ENCODE measurements at regions not wholly inside any gene's neighbourhood (a gene's known extent, or its start where the extent isn't known, plus 50 kb on each side); places are given as distances from the start of the nearest gene placed in this dataset.

DNA sequence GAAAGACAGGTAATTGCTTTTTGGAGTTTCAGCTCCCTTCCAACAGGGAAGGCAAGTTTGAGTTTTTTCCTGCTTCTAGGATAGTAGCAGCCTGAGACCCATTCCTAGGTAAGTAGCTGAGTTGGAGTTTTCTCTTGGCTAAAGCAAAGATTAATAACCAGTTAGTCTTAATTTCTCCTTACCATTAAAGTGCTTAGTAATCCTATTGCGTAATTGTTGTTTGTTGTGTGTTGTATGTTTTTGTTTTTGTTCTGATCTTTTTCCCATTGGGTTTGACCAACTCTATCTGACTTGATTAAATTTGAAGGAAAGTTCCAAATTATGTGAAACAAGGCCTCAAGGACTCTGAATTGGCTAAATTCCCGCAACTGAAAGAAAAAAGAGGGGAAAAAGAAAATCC, 83.5 kb downstream of the TBX22 start:
- in situ Hi-C loops (cut with HindIII; ENCODE audit: low pct_unique_long_range_greater_than_20kb, low sequenced_read_pairs) = no loop called here
- no peak for TF ChIP-seq JUND (IDR thresholded peaks at IDR 0.05; ENCODE audit: low read depth)
- DNase-seq (ENCODE audit: low read depth in 1 of 2, low spot score in 1 of 2) = no peak

DNA sequence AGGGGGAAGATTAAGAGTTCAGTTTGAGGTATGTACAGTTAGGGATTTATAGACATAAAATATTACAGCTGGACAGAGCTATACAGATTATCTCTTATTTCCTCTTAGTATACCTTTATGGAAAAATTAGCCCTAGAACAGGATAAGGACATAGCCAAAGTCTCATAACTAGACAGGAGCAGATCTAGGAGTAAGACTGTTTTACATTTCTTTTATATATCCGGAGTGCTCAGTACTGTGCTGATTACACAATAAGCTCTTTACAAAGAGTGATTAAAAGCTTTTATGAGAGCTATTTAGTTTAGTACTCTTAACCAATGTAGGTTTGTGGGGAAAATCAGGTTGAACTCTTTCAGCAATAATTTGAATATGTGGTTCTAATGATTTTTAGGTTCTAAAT, 105.8 kb downstream of the TBX22 start:
- TF ChIP-seq JUND (IDR thresholded peaks at IDR 0.05; ENCODE audit: low read depth) = no peak
- in situ Hi-C loops (cut with HindIII; ENCODE audit: low pct_unique_long_range_greater_than_20kb, low sequenced_read_pairs) = no loop called here

DNA sequence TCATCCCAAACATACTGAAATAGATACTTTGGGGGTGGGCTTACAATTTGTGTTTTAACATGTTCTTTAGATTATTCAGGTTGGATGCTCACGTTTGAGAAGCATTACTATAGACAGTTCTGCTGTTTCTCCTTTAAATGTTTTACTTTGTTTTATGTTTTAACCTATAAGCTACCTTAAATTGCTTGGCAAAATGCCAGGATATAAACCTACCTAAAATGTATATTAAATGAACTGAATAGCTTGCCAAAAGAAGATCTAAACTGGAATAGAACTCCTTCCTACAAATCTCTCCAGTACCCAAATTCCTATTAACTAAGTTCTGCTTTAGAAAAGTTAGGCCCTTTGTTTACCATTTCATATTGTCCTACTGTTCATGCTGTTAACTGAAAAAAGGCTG, 124.4 kb downstream of the TBX22 start:
- in situ Hi-C loops (cut with HindIII; ENCODE audit: low pct_unique_long_range_greater_than_20kb, low sequenced_read_pairs) = no loop called here
- DNase-seq (ENCODE audit: low read depth in 1 of 2, low spot score in 1 of 2) = no peak

More for the DNA sequence above, 105.8 kb downstream of the TBX22 start:
- no peak for DNase-seq (ENCODE audit: low read depth in 1 of 2, low spot score in 1 of 2)

DNA sequence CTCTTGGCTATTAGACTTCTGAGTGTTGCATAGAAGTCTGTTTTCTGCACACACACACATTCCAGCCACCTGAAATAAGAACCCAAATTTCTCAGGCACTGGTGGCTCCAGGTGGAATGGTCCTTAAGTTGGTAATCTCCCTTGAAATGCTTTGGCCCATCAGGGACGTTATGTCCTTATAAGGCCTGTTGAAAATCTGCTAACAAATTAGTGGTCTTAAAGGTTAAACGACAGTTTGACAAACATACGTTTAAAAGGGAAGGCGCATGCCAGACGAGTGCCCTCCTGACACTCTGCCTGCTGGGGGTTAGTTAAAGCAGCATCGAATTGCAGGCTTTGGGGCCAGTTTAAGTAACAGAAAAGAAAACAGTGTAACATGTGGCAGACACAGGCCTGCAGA, 125.0 kb downstream of the TBX22 start:
- TF ChIP-seq JUND (IDR thresholded peaks at IDR 0.05; ENCODE audit: low read depth) = no peak
- DNase-seq (ENCODE audit: low read depth in 1 of 2, low spot score in 1 of 2) = no peak
- in situ Hi-C loops (cut with HindIII; ENCODE audit: low pct_unique_long_range_greater_than_20kb, low sequenced_read_pairs) = no loop called here

More for the DNA sequence above, 124.4 kb downstream of the TBX22 start:
- TF ChIP-seq JUND (IDR thresholded peaks at IDR 0.05; ENCODE audit: low read depth) = no peak

DNA sequence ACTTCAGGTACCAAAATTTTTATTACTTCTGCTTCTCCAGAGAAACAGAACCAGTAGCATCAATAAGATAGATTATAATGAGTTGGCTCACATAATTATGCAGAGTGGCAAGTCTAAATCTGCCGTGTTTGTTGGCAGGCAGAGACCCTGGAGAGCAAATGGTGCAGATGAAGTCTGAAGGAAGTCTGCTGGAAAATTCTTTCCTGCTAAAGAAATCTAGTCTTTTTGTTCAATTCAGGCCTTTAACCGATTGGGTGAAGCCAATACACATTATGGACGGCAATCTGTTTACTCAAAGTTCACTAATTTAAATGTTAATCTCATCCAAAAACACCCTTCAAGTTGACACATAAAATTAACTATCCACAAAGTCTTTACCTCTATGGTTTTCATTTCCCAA, 156.0 kb downstream of the TBX22 start:
- in situ Hi-C loops (cut with HindIII; ENCODE audit: low pct_unique_long_range_greater_than_20kb, low sequenced_read_pairs) = no loop called here
- TF ChIP-seq JUND (IDR thresholded peaks at IDR 0.05; ENCODE audit: low read depth) = no peak
- DNase-seq (ENCODE audit: low read depth in 1 of 2, low spot score in 1 of 2) = no peak

DNA sequence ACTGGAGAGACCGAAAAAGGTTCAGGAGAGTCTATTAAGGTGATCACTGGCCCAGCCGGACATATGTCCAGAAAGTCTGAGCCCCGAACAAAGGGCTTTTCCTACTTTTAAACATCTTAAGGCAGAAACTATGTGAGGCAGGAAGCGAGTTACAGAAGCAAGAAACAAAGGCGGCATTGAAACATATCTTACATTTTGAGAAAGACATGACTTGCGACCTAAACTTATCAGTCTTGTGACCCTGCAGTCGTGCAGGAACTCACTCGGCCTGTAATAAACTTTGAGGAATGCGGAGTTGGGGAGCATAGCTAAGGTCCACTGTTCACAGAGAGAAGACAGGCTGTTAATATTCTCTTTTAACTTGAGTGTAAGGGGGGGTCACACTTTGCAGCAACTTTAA, 158.7 kb downstream of the TBX22 start:
- TF ChIP-seq JUND (IDR thresholded peaks at IDR 0.05; ENCODE audit: low read depth) = no peak
- no peak for DNase-seq (ENCODE audit: low read depth in 1 of 2, low spot score in 1 of 2)
- in situ Hi-C loops (cut with HindIII; ENCODE audit: low pct_unique_long_range_greater_than_20kb, low sequenced_read_pairs) = no loop called here

DNA sequence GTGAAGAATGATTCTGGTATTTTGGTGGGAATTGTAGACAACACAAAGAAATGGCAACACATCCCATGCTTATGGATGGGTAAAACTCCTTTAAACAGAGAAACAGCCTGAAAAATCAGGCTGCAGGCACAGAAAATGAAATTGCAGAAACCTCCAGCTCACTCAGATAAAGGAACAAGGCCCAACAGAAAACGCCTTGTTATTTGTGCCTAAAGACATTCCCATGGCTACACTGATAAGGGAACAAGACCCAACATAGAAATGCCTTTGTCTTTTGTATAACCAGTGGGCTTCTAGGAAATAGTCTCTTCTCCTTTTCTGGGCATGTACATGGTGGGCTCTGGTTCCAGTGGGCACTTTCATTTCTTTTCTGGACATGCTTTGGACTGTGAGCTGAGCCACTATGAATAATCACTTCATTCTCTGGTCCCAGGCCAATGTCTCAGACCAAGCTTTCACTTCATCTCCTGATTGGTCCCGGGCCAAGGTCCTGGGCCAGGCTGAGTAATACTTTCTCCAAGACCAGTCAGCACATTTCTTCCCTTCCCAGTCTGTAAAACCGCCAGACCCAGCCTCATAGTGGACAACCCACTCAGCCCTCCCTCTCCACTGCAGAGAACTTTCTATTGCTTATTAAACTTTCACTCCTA, 160.5 kb downstream of the TBX22 start:
- no peak for DNase-seq (ENCODE audit: low read depth in 1 of 2, low spot score in 1 of 2)
- in situ Hi-C loops (cut with HindIII; ENCODE audit: low pct_unique_long_range_greater_than_20kb, low sequenced_read_pairs) = no loop called here
- no peak for TF ChIP-seq JUND (IDR thresholded peaks at IDR 0.05; ENCODE audit: low read depth)

DNA sequence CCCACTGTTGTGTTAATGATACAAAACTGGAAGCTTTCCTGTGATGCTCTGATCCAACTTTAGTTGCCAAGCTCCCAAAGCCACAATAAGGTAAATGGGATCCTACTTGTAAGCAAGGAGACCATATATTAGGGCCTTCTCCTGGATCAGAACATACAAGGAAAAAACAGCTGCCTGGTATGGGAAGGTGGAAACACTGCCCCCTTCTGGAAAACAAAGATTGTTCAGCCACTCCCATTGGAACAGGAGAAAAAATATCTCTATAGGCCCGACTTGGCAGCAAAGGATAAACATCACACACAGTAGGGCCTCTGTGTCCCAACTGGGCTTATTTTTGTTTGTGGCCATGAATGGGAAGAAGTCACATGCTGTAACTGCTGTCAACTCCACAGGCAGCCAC, 166.5 kb downstream of the TBX22 start:
- peak in 1 of 2 experiments; percentile 9 for DNase-seq (ENCODE audit: low read depth in 1 of 2, low spot score in 1 of 2)
- no peak for TF ChIP-seq JUND (IDR thresholded peaks at IDR 0.05; ENCODE audit: low read depth)
- in situ Hi-C loops (cut with HindIII; ENCODE audit: low pct_unique_long_range_greater_than_20kb, low sequenced_read_pairs) = no loop called here

DNA sequence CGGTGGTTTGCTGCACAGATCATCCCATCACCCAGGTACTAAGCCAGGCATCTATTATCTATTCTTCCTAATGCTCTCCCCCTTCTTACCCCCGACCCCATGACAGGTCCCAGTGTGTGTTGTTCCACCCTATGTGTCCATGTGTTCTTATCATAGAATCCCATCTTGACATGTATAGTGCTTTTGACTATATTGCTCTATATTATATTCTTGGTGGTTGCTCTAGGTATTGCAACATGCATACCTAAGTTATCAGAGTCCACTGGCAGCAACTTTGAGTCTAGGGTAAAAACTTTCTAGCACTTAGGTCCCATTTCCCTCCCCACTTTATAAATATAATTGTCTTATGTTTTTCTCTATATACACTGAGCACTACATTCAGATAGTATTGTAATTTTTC, 170.3 kb downstream of the TBX22 start:
- no peak for TF ChIP-seq JUND (IDR thresholded peaks at IDR 0.05; ENCODE audit: low read depth)
- DNase-seq (ENCODE audit: low read depth in 1 of 2, low spot score in 1 of 2) = no peak
- in situ Hi-C loops (cut with HindIII; ENCODE audit: low pct_unique_long_range_greater_than_20kb, low sequenced_read_pairs) = no loop called here

DNA sequence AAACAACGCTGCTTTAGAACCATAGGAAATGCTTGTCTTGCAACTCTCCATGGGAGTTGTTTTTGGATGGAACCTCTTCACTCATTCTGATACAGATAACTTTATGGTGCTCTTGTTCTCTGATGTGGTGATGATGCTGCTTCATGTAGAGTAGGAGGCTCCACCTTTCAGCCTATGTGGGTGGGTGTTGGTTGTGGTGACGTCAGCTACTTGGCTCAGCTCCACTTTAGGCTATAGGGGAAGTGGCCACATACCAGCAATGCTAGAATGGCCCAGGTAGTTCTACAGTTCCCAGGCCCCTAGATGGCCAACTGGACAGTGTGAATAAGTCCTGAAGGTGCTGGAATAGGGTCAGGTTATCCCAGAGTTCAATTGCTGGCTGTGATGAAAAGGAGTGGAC, 192.1 kb downstream of the TBX22 start:
- in situ Hi-C loops (cut with HindIII; ENCODE audit: low pct_unique_long_range_greater_than_20kb, low sequenced_read_pairs) = no loop called here
- no peak for TF ChIP-seq JUND (IDR thresholded peaks at IDR 0.05; ENCODE audit: low read depth)
- DNase-seq (ENCODE audit: low read depth in 1 of 2, low spot score in 1 of 2) = no peak

DNA sequence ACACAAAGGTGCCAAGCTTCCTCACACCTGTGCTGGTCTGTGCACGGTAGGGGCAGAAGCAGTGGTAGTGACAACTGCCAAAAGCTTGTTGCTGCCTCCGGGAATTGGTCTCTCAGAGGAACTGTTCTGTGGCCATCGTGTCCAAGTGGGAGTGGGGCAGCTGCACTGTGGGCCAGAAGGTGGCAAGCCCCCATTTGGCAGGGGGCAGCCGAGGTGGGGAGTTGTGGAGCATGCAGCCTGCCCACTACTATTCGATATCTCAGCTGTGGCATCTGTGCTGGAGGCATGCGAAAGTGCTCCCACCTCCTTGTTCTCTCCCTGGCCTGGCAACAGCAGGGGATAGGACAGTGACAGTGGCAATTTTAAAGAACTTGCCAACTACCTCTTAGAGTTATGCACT, 192.8 kb downstream of the TBX22 start:
- in situ Hi-C loops (cut with HindIII; ENCODE audit: low pct_unique_long_range_greater_than_20kb, low sequenced_read_pairs) = no loop called here
- no peak for TF ChIP-seq JUND (IDR thresholded peaks at IDR 0.05; ENCODE audit: low read depth)
- no peak for DNase-seq (ENCODE audit: low read depth in 1 of 2, low spot score in 1 of 2)

DNA sequence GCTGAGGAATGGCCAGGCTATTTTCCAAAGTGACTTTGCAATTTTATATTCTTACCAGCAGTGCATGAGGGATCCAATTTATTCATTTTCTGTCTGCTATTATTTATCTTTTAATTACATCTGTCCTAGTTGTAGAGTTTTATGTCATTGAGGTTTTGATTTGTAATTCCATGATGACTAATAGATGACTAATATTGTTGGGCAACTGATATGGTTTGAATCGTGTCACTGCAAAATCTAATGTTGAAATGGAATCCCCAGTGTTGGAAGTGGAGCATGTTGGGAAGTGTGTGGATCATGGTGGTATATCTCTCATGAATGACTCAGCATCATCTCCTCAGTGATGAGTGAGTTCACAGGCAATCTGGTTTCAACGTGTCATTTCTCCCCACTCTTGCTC, 201.5 kb downstream of the TBX22 start:
- DNase-seq (ENCODE audit: low read depth in 1 of 2, low spot score in 1 of 2) = no peak
- TF ChIP-seq JUND (IDR thresholded peaks at IDR 0.05; ENCODE audit: low read depth) = no peak
- in situ Hi-C loops (cut with HindIII; ENCODE audit: low pct_unique_long_range_greater_than_20kb, low sequenced_read_pairs) = no loop called here

DNA sequence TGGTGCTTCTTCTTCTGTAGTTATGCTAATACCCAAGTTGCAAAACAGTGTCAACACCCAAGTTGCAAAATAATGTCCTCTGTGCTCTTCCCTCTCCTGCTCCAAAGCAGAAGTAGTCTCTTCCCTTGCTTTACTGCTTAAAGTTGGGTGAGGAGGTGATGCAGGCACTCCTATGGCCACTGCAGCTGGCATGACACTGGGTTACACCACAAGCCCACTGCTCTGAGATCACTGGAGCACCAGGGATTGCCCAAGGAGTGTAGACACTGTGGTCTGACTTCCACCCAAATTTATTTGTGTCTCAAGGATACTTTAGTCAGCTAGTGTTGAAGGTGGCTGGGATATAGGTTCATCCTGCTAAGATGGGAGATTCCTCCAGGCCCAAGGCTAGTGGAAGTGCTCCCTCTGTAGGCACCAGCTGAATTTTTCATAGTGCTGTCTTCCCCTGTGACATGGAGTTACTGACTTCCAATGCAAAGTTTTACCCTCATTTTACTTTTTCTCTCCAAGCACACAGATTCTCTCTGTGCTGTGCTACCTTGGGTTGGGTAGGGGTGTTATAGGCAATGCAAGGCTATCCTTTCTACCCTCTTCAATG, 196.2 kb upstream of the TENT5D start:
- TF ChIP-seq JUND (IDR thresholded peaks at IDR 0.05; ENCODE audit: low read depth) = no peak
- peak; percentile 8 to 54 for DNase-seq (ENCODE audit: low read depth in 1 of 2, low spot score in 1 of 2)
- in situ Hi-C loops (cut with HindIII; ENCODE audit: low pct_unique_long_range_greater_than_20kb, low sequenced_read_pairs) = no loop called here

DNA sequence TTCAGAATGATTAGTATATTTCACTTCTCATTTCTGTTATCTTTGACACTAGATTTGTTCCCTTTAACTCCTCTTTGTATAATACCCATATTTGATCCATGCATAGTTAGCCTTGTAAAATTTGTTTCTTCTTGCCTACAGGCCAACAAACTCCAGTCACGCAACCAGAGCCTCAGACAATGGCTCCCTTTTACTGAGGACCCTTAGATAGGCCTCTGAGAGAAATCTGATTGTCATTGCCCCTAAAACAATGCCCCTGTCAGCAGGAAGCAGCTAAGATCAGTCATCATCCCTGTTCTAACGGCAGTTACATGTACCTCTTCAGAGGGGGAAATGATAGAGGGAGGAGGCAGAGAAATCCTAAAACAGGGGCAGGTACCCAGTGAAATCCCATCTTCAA, 190.6 kb upstream of the TENT5D start:
- TF ChIP-seq JUND (IDR thresholded peaks at IDR 0.05; ENCODE audit: low read depth) = no peak
- DNase-seq (ENCODE audit: low read depth in 1 of 2, low spot score in 1 of 2) = no peak
- in situ Hi-C loops (cut with HindIII; ENCODE audit: low pct_unique_long_range_greater_than_20kb, low sequenced_read_pairs) = no loop called here
